HL-60 (cell line): ENCODE measurements at regions not wholly inside any gene's neighbourhood (a gene's known extent, or its start where the extent isn't known, plus 50 kb on each side); places are given as distances from the start of the nearest gene placed in this dataset.

Source experiments
- POLR2AphosphoS5 ChIP-seq: IDR thresholded peaks from 2 replicates; pipeline ENCODE4 v1.6.1; 2012; ENCODE audit warnings: low read depth
- TF ChIP-seq, protein P1 (sequence below): IDR thresholded peaks from one replicate; pipeline ENCODE4 v1.5.1; 2011; ENCODE audit warnings: low read length, control low read depth, inconsistent platforms; ENCODE audit not compliant: insufficient read depth

DNA sequence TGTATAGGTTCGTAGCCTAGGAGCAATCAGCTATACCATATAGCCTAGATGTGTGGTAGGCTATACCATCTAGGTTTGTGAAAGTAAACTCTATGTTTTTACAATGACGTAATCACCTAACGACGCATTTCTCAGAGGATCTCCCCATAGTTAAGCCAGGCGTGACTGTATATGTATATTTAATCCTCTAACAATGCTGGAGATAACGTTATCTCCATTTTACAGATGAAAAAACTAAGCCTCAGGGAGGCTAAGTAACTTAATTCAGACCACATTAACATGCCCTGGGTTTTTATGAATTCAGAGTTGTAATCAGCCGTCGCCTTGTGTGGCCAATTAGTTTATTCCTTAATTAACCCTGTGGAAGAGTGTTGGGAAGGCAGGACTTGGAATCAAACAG, 107.7 kb upstream of the PLXNA2 start:
- TF ChIP-seq, protein P1, sequence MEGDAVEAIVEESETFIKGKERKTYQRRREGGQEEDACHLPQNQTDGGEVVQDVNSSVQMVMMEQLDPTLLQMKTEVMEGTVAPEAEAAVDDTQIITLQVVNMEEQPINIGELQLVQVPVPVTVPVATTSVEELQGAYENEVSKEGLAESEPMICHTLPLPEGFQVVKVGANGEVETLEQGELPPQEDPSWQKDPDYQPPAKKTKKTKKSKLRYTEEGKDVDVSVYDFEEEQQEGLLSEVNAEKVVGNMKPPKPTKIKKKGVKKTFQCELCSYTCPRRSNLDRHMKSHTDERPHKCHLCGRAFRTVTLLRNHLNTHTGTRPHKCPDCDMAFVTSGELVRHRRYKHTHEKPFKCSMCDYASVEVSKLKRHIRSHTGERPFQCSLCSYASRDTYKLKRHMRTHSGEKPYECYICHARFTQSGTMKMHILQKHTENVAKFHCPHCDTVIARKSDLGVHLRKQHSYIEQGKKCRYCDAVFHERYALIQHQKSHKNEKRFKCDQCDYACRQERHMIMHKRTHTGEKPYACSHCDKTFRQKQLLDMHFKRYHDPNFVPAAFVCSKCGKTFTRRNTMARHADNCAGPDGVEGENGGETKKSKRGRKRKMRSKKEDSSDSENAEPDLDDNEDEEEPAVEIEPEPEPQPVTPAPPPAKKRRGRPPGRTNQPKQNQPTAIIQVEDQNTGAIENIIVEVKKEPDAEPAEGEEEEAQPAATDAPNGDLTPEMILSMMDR, result no peak
- no peak for TF ChIP-seq POLR2AphosphoS5
